K562 (cell line): ENCODE measurements at regions not wholly inside any gene's neighbourhood (a gene's known extent, or its start where the extent isn't known, plus 50 kb on each side); places are given as distances from the start of the nearest gene placed in this dataset.

Source experiments
- ATAC-seq: fragments of 200-7000 bp; cut with Tn5 transposase; 3 replicates; pipeline ENCODE4 v1.9.1; 2020; ENCODE audit warnings: moderate library complexity
- BruUV-seq: library from RNA; stranded (reverse); fragments of 400-500 nt; replicated peaks from 2 replicates; lab custom pipeline; 2021; lab: Mats Ljungman, UMichigan
- CTCF ChIA-PET: fragments of 300-600 bp; formaldehyde crosslinking; extraction: SDS; loops from one replicate; lab custom pipeline; 2021; ENCODE audit warnings: low intra/inter-chr PET ratio; lab: Yijun Ruan, JAX
- POLR2A ChIA-PET: fragments of 300-600, 350-650 bp; sonication (Branson Sonifier 250); formaldehyde crosslinking; extraction: SDS; loops from one replicate; lab custom pipeline; 2021; ENCODE audit warnings: antibody characterized with exemption, inconsistent platforms; lab: Yijun Ruan, JAX
- DNase-seq, 4 experiments: peaks; one replicate each; pipeline versions ENCODE4 v3.0.0 to v3.0.0-alpha.2; 2011 to 2018; ENCODE audit warnings: low spot score in 3 of 4, mixed read lengths in 3 of 4; ENCODE audit errors: extremely low read depth in 1 of 4
- FAIRE-seq: peaks from 2 replicates; lab custom pipeline; 2011; peaks lifted over from hg19 to GRCh38; lab: Jason Lieb, UNC
- H2AFZ ChIP-seq: 2 replicates; pipeline ENCODE4 v1.6.0; 2011; ENCODE audit warnings: low read depth, low read length, control low read depth, inconsistent platforms
- H3K27ac ChIP-seq: fragments of 200-600 bp; 3 replicates; pipeline ENCODE4 v1.8.0; 2011; ENCODE audit warnings: low read depth, mild to moderate bottlenecking, control low read depth, inconsistent platforms, low read length, moderate library complexity, mixed read lengths; ENCODE audit errors: extremely low read depth
- H3K27me3 ChIP-seq, 2 experiments: fragments of 300-600 bp in 1 of 2; 2 replicates in 1 of 2; 3 replicates in 1 of 2; pipeline versions ENCODE4 v1.6.0 to v1.8.0; 2011; ENCODE audit warnings: inconsistent platforms in 2 of 2, low read length in 2 of 2, mild to moderate bottlenecking in 1 of 2, mixed read lengths in 1 of 2, moderate library complexity in 1 of 2; ENCODE audit not compliant: control insufficient read depth in 2 of 2, insufficient read depth in 2 of 2
- H3K36me3 ChIP-seq: fragments of 300-600 bp; 3 replicates; pipeline ENCODE4 v1.8.0; 2011; ENCODE audit warnings: mild to moderate bottlenecking, low read length, inconsistent platforms; ENCODE audit not compliant: control insufficient read depth, insufficient read depth
- H3K4me1 ChIP-seq, 2 experiments: fragments of 200-600 bp in 1 of 2; replicated peaks in 1 of 2; 2 replicates in 1 of 2; 3 replicates in 1 of 2; pipeline versions ENCODE4 v1.5.1 to v1.8.0; 2011; ENCODE audit warnings: inconsistent platforms in 2 of 2, low read length in 2 of 2, mild to moderate bottlenecking in 1 of 2, mixed read lengths in 1 of 2, moderate library complexity in 1 of 2; ENCODE audit not compliant: control insufficient read depth in 2 of 2, insufficient read depth in 2 of 2
- H3K4me2 ChIP-seq: 2 replicates; pipeline ENCODE4 v1.6.1; 2011; ENCODE audit warnings: low read length, control low read depth, inconsistent platforms, mixed read lengths; ENCODE audit not compliant: insufficient read depth
- H3K4me3 ChIP-seq: fragments of 200-600 bp; sonication (generic), shearing (Covaris generic); 2 replicates; pipeline ENCODE4 v1.5.1; 2016; ENCODE audit warnings: control low read depth, inconsistent platforms
- H3K79me2 ChIP-seq: fragments of 200-600 bp; 3 replicates; pipeline ENCODE4 v1.8.0; 2011; ENCODE audit warnings: low read length, inconsistent platforms; ENCODE audit not compliant: control insufficient read depth, insufficient read depth
- H3K9ac ChIP-seq, 2 experiments: 2 replicates each; pipeline versions ENCODE4 v1.6.0 to v1.6.1; 2011; ENCODE audit warnings: low read depth in 2 of 2, low read length in 2 of 2, control low read depth in 1 of 2, inconsistent platforms in 1 of 2, mild to moderate bottlenecking in 1 of 2, mixed read lengths in 1 of 2; ENCODE audit not compliant: insufficient read depth in 1 of 2
- H3K9me1 ChIP-seq: one replicate; pipeline ENCODE4 v1.6.0; 2011; ENCODE audit warnings: inconsistent platforms, mild to moderate bottlenecking, low read length, moderate library complexity; ENCODE audit not compliant: control insufficient read depth, insufficient read depth
- H3K9me3 ChIP-seq: replicated peaks from 2 replicates; pipeline ENCODE4 v1.5.1; 2011; ENCODE audit warnings: low read depth, low read length, inconsistent platforms; ENCODE audit not compliant: control insufficient read depth, insufficient read depth
- H4K20me1 ChIP-seq: replicated peaks from 2 replicates; pipeline ENCODE4 v1.6.1; 2011; ENCODE audit warnings: low read length, inconsistent platforms, mixed read lengths; ENCODE audit not compliant: control insufficient read depth, insufficient read depth
- ATF3 ChIP-seq, 2 experiments: fragments of 450-650 bp in 1 of 2; sonication (generic) in 1 of 2; formaldehyde crosslinking in 1 of 2; IDR thresholded peaks in 1 of 2; conservative IDR thresholded peaks in 1 of 2; 2 replicates each; pipeline versions ENCODE4 v1.6.1 to v1.8.1; 2016 to 2023; ENCODE audit warnings: mild to moderate bottlenecking in 2 of 2, moderate library complexity in 2 of 2, inconsistent platforms in 1 of 2, missing genetic modification reagents in 1 of 2
- CBFA2T2 ChIP-seq: fragments of 450-650 bp; conservative IDR thresholded peaks from 2 replicates; pipeline ENCODE4 v1.6.1; 2017; ENCODE audit warnings: mild to moderate bottlenecking
- CBX5 ChIP-seq: IDR thresholded peaks from 2 replicates; pipeline ENCODE4 v1.6.1; 2014; ENCODE audit warnings: low read depth, borderline replicate concordance
- MAFG ChIP-seq: fragments of 450-650 bp; conservative IDR thresholded peaks from 2 replicates; pipeline ENCODE4 v1.6.1; 2016; ENCODE audit warnings: missing genetic modification characterization, missing compliant biosample characterization
- NFE2 ChIP-seq: IDR thresholded peaks from 2 replicates; pipeline ENCODE4 v1.6.1; 2014; ENCODE audit warnings: antibody characterized with exemption, low read depth
- NFE2L1 ChIP-seq: fragments of 450-650 bp; IDR thresholded peaks from 2 replicates; pipeline ENCODE4 v1.6.1; 2016; ENCODE audit warnings: missing genetic modification characterization, low read depth, mild to moderate bottlenecking, missing compliant biosample characterization, moderate library complexity, borderline replicate concordance
- PPARD ChIP-seq: fragments of 250-450 bp; sonication (Bioruptor Pico); IDR thresholded peaks from 2 replicates; pipeline ENCODE4 v1.8.0; 2022; ENCODE audit warnings: inconsistent platforms, mild to moderate bottlenecking, moderate library complexity
- RFX5 ChIP-seq: IDR thresholded peaks from 2 replicates; pipeline ENCODE4 v1.6.1; 2011; ENCODE audit warnings: low read depth, mild to moderate bottlenecking, improper control_type of control experiment, low read length
- STAT6 ChIP-seq: sonication (generic); formaldehyde crosslinking; IDR thresholded peaks from 2 replicates; pipeline ENCODE4 v1.8.1; 2023; ENCODE audit warnings: mild to moderate bottlenecking, missing genetic modification reagents
- ZNF316 ChIP-seq: fragments of 450-650 bp; IDR thresholded peaks from 2 replicates; pipeline ENCODE4 v1.6.1; 2016
- WGBS: fragments of 100-300 bp; shearing (Covaris generic); methylation state at CpG from one replicate; pipeline ENCODE4 v1.1.6; 2016; ENCODE audit warnings: low coverage, mixed read lengths; ENCODE audit not compliant: insufficient coverage; ENCODE audit errors: missing lambda C conversion rate; 5-methylcytosine and 5-hydroxymethylcytosine counted together
- in situ Hi-C: fragments of 300-500 bp; cut with MboI; formaldehyde crosslinking; loops from 4 replicates; pipeline ENCODE4 v1.15.0; 2018; ENCODE audit warnings: inconsistent platforms, mixed read lengths
- intact Hi-C: fragments of 100-400 bp; cut with micrococcal nuclease; formaldehyde crosslinking; loops from 2 replicates; pipeline ENCODE4 v1.14.2; 2022

GRCh38 chr9:88775037-88775471, 216.2 kb upstream of the S1PR3 start (continued):
- TF ChIP-seq STAT6 = no peak
- no peak for TF ChIP-seq RFX5
- TF ChIP-seq CBFA2T2 = 0 out of 2 replicates have a peak, but pooled peaks have one; percentile 3
- TF ChIP-seq PPARD = no peak

DNA sequence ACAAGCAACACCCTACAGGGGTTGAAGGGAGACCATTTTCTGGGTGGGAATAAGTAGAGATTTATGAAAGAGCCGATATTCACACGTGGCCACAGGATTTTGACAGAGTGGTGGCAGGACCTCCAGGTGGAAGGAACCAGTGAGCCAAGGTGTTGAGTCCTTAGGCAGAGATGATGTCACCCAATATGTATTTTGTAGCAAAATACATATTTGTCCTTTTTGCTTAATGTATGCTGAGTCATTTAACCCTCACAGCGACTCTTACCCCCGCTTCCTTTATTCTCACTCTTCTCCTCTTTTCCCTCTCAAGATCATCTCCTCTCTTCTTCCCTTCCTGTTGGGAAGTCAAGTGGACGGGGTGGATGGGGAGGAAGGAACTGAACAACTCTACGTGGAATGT, 215.7 kb upstream of the S1PR3 start:
- Histone ChIP-seq H3K4me3 (no peak overlapping the region), H3K79me2 (no peaks in the 10 kb centered on the region), H4K20me1 (no peaks in the 10 kb centered on the region), H3K36me3 (no peaks in the 10 kb centered on the region), H3K4me1 (peaks cover 19 to 45% of the 10 kb centered on the region in 2 experiments), H3K9ac (no peak overlapping the region), H3K4me2 (0 out of 2 replicates have a peak overlapping the region, but pooled peaks have one; percentile 18), H3K27ac (peak overlapping the region; percentile 61; the same call in 2 of the 3 replicates), H3K27me3 (no peaks in the 10 kb centered on the region), H3K9me3 (no peaks in the 10 kb centered on the region), H2AFZ (peak overlapping the region; percentile 58; the same call in 1 of the 2 replicates), H3K9me1 (no peaks in the 10 kb centered on the region)
- 50% methylated on average over 6 of the region's 6 CpGs for WGBS
- POLR2A ChIA-PET = interaction anchor here (0.7 kb wide), 1 partner anchor 178 kb away, joined by 4 read pairs; no protein-coding TSS in a partner anchor
- DNase-seq (no peak), ATAC-seq (no peak), FAIRE-seq (no peak)
- no TSS peak for BruUV-seq
- TF ChIP-seq ATF3 (IDR thresholded peaks at IDR 0.05) (peak; percentile 63), ATF3 (CRISPR knock-in tag; conservative IDR thresholded peaks at IDR 0.05) (no peak), ZNF316 (peak; percentile 20; the same call in 1 of the 2 replicates), MAFG (tag) (peak; percentile 23), CBX5 (no peak), NFE2L1 (peak; percentile 14; the same call in 1 of the 2 replicates), NFE2 (peak; percentile 58)
- CTCF ChIA-PET = no interaction called here
- in situ Hi-C loops (no loop called here), intact Hi-C loops (no loop called here)
